Spleen (tissue), 11 donors: ENCODE measurements at regions not wholly inside any gene's neighbourhood (a gene's known extent, or its start where the extent isn't known, plus 50 kb on each side); places are given as distances from the start of the nearest gene placed in this dataset.
"Not testable (repeated sequence)": the region's sequence is repeated elsewhere in the genome, so short reads cannot be mapped to it uniquely, and the experiment has no call there.

Source experiments
- DNase-seq: peaks from one replicate; pipeline ENCODE4 v3.0.0-alpha.2; 2020
- H3K27ac ChIP-seq, 8 donors: fragments of 200-600 bp; sonication (generic) in 7 of 8; 1 replicate in 4 of 8; 2 replicates in 4 of 8; pipeline versions ENCODE4 v1.5.0 to v1.8.0; 2016 to 2021; ENCODE audit warnings: inconsistent platforms in 4 of 8, mild to moderate bottlenecking in 4 of 8, moderate library complexity in 1 of 8
- H3K27me3 ChIP-seq, 7 donors: fragments of 200-600 bp; sonication (generic) in 6 of 7; replicated peaks in 1 of 7; 1 replicate in 4 of 7; 2 replicates in 3 of 7; pipeline versions ENCODE4 v1.5.0 to v1.8.0; 2016 to 2021; ENCODE audit warnings: inconsistent platforms in 3 of 7, mild to moderate bottlenecking in 1 of 7
- H3K36me3 ChIP-seq, 6 donors: fragments of 200-600 bp; sonication (generic) in 5 of 6; 1 replicate in 4 of 6; 2 replicates in 2 of 6; pipeline versions ENCODE4 v1.5.0 to v1.8.0; 2016 to 2021; ENCODE audit warnings: inconsistent platforms in 2 of 6
- H3K4me1 ChIP-seq, 6 donors: fragments of 200-600 bp; sonication (generic) in 5 of 6; 1 replicate in 3 of 6; 2 replicates in 3 of 6; pipeline versions ENCODE4 v1.5.0 to v1.8.0; 2016 to 2021; ENCODE audit warnings: inconsistent platforms in 3 of 6
- H3K4me3 ChIP-seq, 8 donors: fragments of 200-600 bp; sonication (generic) in 7 of 8; 1 replicate in 4 of 8; 2 replicates in 4 of 8; pipeline versions ENCODE4 v1.5.0 to v1.8.0; 2016 to 2021; ENCODE audit warnings: inconsistent platforms in 4 of 8, mild to moderate bottlenecking in 4 of 8, moderate library complexity in 2 of 8
- H3K9me3 ChIP-seq, 8 donors: fragments of 200-600 bp; sonication (generic) in 7 of 8; 1 replicate in 4 of 8; 2 replicates in 4 of 8; pipeline versions ENCODE4 v1.5.0 to v1.8.0; 2016 to 2021; ENCODE audit warnings: inconsistent platforms in 4 of 8
- CTCF ChIP-seq, 11 experiments: fragments of 200-600 bp in 7 of 11; fragments of 450-650 bp in 4 of 11; sonication (generic) in 4 of 11; IDR thresholded peaks in 8 of 11; conservative IDR thresholded peaks in 3 of 11; 1 replicate in 7 of 11; 2 replicates in 4 of 11; pipeline versions ENCODE4 v1.4.0 to v1.8.0; 2016 to 2021; ENCODE audit warnings: antibody characterized with exemption in 11 of 11, inconsistent platforms in 4 of 11, mild to moderate bottlenecking in 1 of 11
- POLR2A ChIP-seq, 3 donors: fragments of 450-650 bp; IDR thresholded peaks; one replicate each; pipeline ENCODE4 v1.5.1; 2017; ENCODE audit warnings: antibody characterized with exemption in 3 of 3, mild to moderate bottlenecking in 1 of 3
- POLR2AphosphoS5 ChIP-seq, 3 donors: sonication (generic); formaldehyde crosslinking; IDR thresholded peaks; one replicate each; pipeline ENCODE4 v1.5.1; 2017; ENCODE audit warnings: antibody characterized with exemption in 3 of 3
- WGBS, 5 donors: extraction: QIAGEN DNeasy Blood & Tissue Kit in 3 of 5; methylation state at CpG; one replicate each; pipeline versions ENCODE4 v1.1.5 to v1.1.7; 2013 to 2018; 5-methylcytosine and 5-hydroxymethylcytosine counted together
- intact Hi-C: fragments of 100-400 bp; cut with DNase I; formaldehyde crosslinking; loops from one replicate; pipeline ENCODE4 v1.15.0; 2023; ENCODE audit warnings: low total_unique reads
- donor health status: healthy with polysubstance abuse.
- donor health status: DM: no; HTN: no; CAD: no; lungs with moderate emphysema.
- donor health status: DM: no; HTN: no; CAD: no.
- donor health status: Bipolar disorder and iron deficiency.
- donor health status: healthy.
- donor health status: DM: no; HTN: no; CAD: no.
- donor health status: DM: yes; HTN: yes; CAD: no.

GRCh38 chr2:138307099-138307498 lies 194.5 kb upstream of the SPOPL start:
- H3K27ac ChIP-seq, result no peak overlapping the region
- no peaks in the 10 kb centered on the region for H3K27me3 ChIP-seq

GRCh38 chr2:138309760-138310159 lies 191.8 kb upstream of the SPOPL start:
- intact Hi-C loops, result no loop called here
- Histone ChIP-seq H3K27me3 (no peaks in the 10 kb centered on the region), H3K9me3 (no peaks in the 10 kb centered on the region), H3K4me3 (no peak overlapping the region), H3K36me3 (no peaks in the 10 kb centered on the region), H3K27ac (no peak overlapping the region), H3K4me1 (no peaks in the 10 kb centered on the region)
- 83 to 95% (median 89%) methylated on average over 2 of the region's 2 CpGs for WGBS, 5 donors
- DNase-seq, result no peak
- no peak for TF ChIP-seq CTCF (IDR thresholded peaks at IDR 0.05 in 8 of 11, conservative IDR thresholded peaks at IDR 0.05 in 3 of 11)
- TF ChIP-seq POLR2A (IDR thresholded peaks at IDR 0.05), result no peak
- TF ChIP-seq POLR2AphosphoS5 (IDR thresholded peaks at IDR 0.05), result no peak

More at GRCh38 chr2:138307099-138307498, 194.5 kb upstream of the SPOPL start:
- no peak for TF ChIP-seq POLR2A (IDR thresholded peaks at IDR 0.05)
- TF ChIP-seq CTCF (IDR thresholded peaks at IDR 0.05 in 8 of 11, conservative IDR thresholded peaks at IDR 0.05 in 3 of 11), result no peak
- no peak for TF ChIP-seq POLR2AphosphoS5 (IDR thresholded peaks at IDR 0.05)
- no peaks in the 10 kb centered on the region for H3K9me3 ChIP-seq
- intact Hi-C loops, result no loop called here
- H3K36me3 ChIP-seq, result no peaks in the 10 kb centered on the region
- no peak for DNase-seq
- WGBS, 5 donors, result 52 to 76% (median 69%) methylated on average over 1 of the region's 1 CpG
- no peaks in the 10 kb centered on the region for H3K4me1 ChIP-seq
- no peak overlapping the region for H3K4me3 ChIP-seq

- TF ChIP-seq POLR2AphosphoS5 (IDR thresholded peaks at IDR 0.05), result no peak
- TF ChIP-seq CTCF (IDR thresholded peaks at IDR 0.05 in 8 of 11, conservative IDR thresholded peaks at IDR 0.05 in 3 of 11), result no peak
- no peak for TF ChIP-seq POLR2A (IDR thresholded peaks at IDR 0.05)
- 69 to 90% (median 75%) methylated on average over 4 of the region's 4 CpGs for WGBS, 5 donors
- Histone ChIP-seq H3K27me3 (no peaks in the 10 kb centered on the region), H3K27ac (no peak overlapping the region), H3K36me3 (no peaks in the 10 kb centered on the region), H3K4me1 (no peaks in the 10 kb centered on the region), H3K9me3 (peaks cover 0 to 15% (median 8%) of the 10 kb centered on the region in 8 donors), H3K4me3 (no peak overlapping the region)
- intact Hi-C loops, result no loop called here
- no peak for DNase-seq
These were observed 189.5 kb upstream of the SPOPL start for GRCh38 chr2:138312061-138312460.

- DNase-seq, intact Hi-C loops, H3K27ac ChIP-seq, H3K36me3 ChIP-seq, H3K27me3 ChIP-seq, H3K4me1 ChIP-seq, H3K4me3 ChIP-seq: not testable (repeated sequence)
- peaks cover 0 to 15% (median 8%) of the 10 kb centered on the region in 8 donors for H3K9me3 ChIP-seq
These were observed 186.0 kb upstream of the SPOPL start for GRCh38 chr2:138315619-138316018.

- H3K27me3 ChIP-seq, result no peaks in the 10 kb centered on the region
- TF ChIP-seq POLR2A (IDR thresholded peaks at IDR 0.05) (no peak), POLR2AphosphoS5 (IDR thresholded peaks at IDR 0.05) (no peak), CTCF (IDR thresholded peaks at IDR 0.05 in 8 of 11, conservative IDR thresholded peaks at IDR 0.05 in 3 of 11) (no peak)
- intact Hi-C loops, result no loop called here
- no peaks in the 10 kb centered on the region for H3K4me1 ChIP-seq
- H3K9me3 ChIP-seq, result peaks cover 0 to 15% (median 8%) of the 10 kb centered on the region in 8 donors
- DNase-seq, result no peak
- H3K27ac ChIP-seq, result no peak overlapping the region
- no peak overlapping the region for H3K4me3 ChIP-seq
- WGBS, 5 donors, result 51 to 63% (median 58%) methylated on average over 2 of the region's 2 CpGs
- H3K36me3 ChIP-seq, result no peaks in the 10 kb centered on the region
These were observed 182.0 kb upstream of the SPOPL start for GRCh38 chr2:138319616-138320015.
